HG02870 (cell line): ENCODE measurements at regions not wholly inside any gene's neighbourhood (a gene's known extent, or its start where the extent isn't known, plus 50 kb on each side); places are given as distances from the start of the nearest gene placed in this dataset.
"Not testable (repeated sequence)": the region's sequence is repeated elsewhere in the genome, so short reads cannot be mapped to it uniquely, and the experiment has no call there.

Experiments
- ATAC-seq: cut with Tn5 transposase; IDR thresholded peaks from one replicate; pipeline ENCODE4 v1.9.1; 2021; ENCODE audit warnings: mild to moderate bottlenecking, moderate library complexity; ENCODE audit not compliant: unreplicated experiment

GRCh38 chr3:104165866-104166265, 1200.8 kb upstream of the ALCAM start:
- no peak for ATAC-seq

DNA sequence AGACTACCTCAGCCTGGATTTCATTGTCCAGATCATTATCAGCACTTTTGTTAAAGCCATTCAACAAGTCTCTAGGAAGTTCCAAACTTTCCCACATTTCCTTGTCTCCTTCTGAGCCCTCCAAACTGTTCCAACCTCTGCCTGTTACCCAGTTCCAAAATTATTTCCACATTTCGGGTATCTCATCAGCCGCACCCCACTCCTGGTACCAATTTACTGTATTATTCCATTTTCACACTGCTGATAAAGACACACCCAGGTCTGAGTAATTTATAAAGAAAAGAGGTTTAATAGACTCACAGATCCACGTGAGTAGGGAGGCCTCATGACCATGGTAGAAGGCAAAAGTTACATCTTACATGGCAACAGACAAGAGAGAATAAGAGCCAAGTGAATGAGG, 1198.3 kb upstream of the ALCAM start:
- no peak for ATAC-seq

GRCh38 chr3:104175696-104176095, 1191.0 kb upstream of the ALCAM start:
- no peak for ATAC-seq

DNA sequence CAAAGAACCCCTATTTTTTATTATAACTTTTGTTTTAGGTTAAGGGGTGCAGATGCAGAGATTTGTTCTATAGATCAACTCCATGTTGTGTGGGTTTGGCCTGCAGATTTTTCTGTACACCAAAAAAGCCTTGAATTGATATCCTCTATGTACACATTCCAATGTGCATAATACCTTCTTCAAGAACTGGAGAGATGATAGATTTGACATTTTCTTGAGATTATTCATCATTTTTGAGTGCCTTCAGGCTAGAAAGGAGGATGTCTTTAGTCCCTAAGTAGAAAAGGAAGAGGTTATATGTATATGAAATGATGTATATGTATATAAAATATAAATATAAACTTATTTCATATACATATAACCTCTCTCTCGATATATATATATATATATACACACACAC, 1190.0 kb upstream of the ALCAM start:
- ATAC-seq: no peak

DNA sequence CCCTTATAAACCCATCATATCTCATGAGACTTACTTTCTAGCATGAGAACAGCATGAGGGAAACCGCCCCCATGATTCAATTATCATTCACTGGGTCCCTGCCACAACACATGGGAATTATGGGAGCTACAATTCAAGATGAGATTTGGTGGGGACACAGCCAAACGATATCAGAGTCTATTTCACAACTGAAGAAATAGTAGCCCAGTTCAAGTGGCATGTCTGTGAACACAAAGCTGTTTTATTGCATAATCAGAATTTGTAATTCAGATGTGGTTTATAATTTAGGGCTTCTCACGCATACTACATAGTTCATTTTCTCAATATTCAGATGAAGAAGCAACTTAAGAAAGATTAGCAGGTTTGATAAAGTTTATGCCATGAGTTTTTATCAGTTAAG, 1188.0 kb upstream of the ALCAM start:
- ATAC-seq: no peak

DNA sequence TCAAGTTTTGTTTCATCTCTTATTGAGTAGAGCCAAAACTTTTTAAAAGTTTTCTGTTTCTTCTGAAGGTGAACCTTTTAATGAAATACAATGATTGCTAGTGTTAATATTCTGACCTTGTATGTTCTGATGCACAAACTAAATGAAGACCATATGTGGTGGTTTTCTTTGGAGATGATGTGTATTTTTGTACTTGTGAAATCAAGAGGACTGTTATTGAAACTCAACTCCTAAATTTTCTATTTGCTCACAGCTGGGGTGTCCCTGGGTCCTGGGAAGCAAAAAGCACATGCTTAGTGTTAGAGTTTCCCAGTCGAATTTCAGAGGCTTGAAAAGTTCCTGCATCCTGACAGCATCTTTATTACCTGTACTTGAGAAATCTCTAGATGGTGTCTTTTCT, 1185.8 kb upstream of the ALCAM start:
- ATAC-seq: no peak

DNA sequence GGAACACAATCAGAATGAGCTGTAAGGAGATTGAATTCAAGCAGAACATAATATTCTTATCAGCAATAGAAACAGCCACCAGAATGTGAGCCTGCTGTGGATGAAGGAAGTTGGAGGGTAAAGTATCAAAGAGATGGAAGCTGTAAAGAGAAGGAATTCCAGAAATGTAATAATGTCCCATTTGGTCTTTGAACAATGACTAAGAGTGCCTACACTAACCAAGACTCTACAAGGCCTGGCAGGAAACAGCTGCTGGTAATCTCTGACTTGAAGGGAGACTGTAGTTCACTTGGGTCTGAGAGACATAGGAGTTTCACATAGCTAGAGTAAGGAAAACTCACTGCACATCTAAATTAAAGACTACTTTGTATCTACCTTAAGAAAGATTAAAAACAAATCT, 1176.0 kb upstream of the ALCAM start:
- ATAC-seq: no peak

DNA sequence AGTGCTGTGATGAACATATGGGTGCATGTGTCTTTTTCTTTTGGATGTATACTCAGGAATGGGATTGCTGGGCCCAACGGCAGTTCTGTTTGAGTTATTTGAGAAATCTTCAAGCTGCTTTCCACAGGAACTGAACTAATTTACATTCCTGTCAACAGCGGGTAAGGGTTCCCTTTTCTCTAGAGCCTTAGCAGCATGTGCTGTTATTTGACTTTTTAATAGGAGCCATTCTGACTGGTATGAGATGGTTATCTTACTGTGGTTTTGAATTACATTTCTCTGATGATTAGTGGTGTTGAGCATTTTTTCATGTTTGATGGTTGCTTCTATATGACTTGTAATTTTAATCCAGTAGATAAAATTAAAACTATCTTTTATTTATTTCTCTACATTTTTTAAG, 1168.6 kb upstream of the ALCAM start:
- ATAC-seq: no peak

- no peak for ATAC-seq
Observed at GRCh38 chr3:104206925-104207324, 1159.8 kb upstream of the ALCAM start.

- no peak for ATAC-seq
Observed at GRCh38 chr3:104214277-104214676, 1152.4 kb upstream of the ALCAM start.

- no peak for ATAC-seq
Observed at GRCh38 chr3:104214937-104215336, 1151.8 kb upstream of the ALCAM start.

DNA sequence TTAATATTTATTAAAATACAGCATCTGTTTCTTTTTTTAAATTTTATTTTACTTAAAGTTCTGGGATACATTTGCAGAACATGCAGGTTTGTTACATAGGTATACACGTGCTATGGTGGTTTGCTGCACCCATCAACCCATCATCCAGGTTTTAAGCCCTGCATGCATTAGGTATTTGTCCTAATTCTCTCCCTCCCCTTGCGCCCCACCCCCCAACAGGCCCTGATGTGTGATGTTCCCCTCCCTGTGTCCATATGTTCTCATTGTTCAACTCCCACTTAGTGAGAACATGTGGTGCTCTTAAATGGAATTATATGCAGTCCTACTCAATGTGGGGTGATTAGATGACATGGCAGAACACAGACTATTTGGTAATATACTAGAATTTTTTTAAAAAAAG, 1147.7 kb upstream of the ALCAM start:
- ATAC-seq: not testable (repeated sequence)

DNA sequence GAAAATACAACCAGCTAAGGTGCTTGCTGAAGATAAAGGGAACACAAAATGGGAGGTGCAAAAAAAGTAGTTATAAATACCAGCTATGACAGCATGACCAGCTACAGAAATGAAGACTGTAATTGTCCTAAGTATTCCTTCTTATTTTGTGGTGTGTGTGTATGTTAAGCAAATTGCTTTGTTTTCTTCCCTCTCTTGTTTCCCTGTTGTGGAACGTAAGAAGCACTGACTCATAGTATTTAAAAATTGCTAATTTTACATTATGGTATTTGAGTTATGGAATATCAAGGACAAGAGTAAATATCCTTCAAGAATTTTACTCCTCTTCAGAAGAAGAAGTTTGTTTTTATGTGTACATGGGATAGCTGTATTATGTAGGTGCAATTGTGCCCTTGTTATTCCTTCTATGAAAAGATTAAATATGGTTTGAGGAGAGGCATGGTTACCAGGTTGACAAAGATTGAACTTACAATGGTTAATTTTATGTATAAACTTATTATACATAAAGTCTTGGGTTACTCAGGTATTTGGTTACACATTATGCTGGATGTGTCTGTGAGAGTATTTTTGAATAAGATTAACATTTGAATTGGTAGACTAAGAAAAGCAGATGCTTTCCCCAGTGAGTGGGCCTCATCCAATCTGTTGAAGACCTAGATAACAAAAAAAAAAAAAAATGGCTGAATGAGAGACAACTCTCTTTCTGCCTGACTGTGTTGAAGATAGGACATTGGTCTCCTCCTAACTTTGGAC, 1132.1 kb upstream of the ALCAM start:
- ATAC-seq: no peak

- ATAC-seq: no peak
Observed at GRCh38 chr3:104244680-104245220, 1122.0 kb upstream of the ALCAM start.

DNA sequence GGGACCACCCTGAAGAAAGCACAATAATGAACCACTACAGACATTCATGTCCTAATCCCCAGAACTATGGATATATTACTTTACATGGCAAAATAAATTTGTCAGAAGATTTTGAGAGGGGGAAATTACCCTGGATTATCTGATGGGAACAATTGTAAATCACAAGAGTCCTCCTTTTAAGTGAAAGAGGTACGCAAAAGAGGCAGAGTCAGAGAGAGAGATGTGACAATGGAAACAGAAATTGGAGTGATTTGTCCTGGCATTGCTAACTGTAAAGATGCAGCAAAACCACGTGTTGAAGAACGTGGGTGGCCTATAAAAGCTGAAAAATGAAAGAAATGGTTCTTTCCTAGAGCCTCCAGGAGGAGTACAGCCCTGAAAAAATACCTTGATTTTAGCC, 1121.4 kb upstream of the ALCAM start:
- no peak for ATAC-seq

- ATAC-seq: no peak
Observed at GRCh38 chr3:104245981-104246380, 1120.7 kb upstream of the ALCAM start.

GRCh38 chr3:104257486-104257885, 1109.2 kb upstream of the ALCAM start:
- no peak for ATAC-seq

DNA sequence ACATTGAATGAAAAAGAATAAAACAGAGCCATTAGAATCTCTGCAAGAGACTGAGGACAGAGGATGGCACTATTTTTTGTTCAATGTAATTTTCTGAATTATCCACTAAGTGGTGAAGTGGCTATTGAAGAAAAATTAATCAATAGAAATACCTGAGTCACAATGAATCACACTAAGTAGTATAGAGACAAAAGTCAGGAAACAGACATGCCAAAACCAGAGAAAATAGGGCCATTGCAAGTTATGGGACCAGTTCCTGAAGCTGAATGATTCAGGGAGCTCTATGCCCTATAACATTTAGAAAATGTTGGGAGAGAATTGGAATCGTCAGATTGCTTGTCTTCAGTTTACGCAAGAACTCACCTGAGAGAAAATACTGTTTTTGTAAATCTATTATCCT, 1103.2 kb upstream of the ALCAM start:
- no peak for ATAC-seq

DNA sequence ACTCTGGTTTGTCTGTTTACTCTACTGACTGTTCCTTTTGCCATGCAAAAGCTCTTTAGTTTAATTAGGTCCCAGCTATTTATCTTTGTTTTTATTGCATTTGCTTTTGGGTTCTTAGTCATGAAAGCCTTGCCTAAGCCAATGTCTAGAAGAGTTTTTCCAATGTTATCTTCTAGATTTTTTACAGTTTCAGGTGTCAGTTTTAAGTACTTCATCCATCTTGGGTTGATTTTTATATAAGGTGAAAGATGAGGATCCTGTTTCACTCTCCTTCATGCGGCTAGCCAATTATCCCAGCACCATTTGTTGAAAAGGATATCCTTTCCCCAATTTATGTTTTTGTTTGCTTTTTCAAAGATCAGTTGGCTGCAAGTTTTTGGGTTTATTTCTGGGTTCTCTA, 1100.5 kb upstream of the ALCAM start:
- ATAC-seq: not testable (repeated sequence)

- no peak for ATAC-seq
Observed at GRCh38 chr3:104269771-104270170, 1096.9 kb upstream of the ALCAM start.

- peak; percentile 58 for ATAC-seq
Observed at GRCh38 chr3:104273046-104273649, 1093.6 kb upstream of the ALCAM start.

DNA sequence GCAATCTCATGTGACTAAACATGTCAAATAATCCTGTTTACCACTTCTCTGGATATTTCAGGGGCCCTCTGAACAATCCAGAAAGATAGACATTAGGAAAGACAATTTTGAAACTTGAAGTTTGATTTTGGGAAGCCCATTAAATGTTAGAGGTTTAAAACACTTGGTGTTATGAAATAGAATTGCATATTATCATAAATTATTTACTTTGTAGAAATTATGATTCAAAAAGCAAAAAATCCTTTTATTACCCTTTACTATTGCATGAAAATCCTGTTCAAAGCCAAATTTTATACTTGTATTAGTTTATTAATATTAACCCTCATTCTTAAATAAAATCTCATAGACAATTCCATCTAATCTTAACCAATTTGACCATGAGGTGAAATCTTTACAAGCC, 1091.5 kb upstream of the ALCAM start:
- no peak for ATAC-seq

GRCh38 chr3:104279617-104280016, 1087.1 kb upstream of the ALCAM start:
- ATAC-seq: no peak
